A549 (cell line): ENCODE measurements at regions not wholly inside any gene's neighbourhood (a gene's known extent, or its start where the extent isn't known, plus 50 kb on each side); places are given as distances from the start of the nearest gene placed in this dataset.

Experiments
- ATAC-seq, 2 experiments: fragments of 200-7000 bp in 1 of 2; fragments of >200 bp in 1 of 2; cut with Nextera tagmentation in 1 of 2; cut with Tn5 transposase in 1 of 2; 3 replicates each; pipeline versions ENCODE4 v1.8.0 to v1.9.1; 2018 to 2020; ENCODE audit warnings: mild to moderate bottlenecking in 1 of 2, moderate library complexity in 1 of 2
- CTCF ChIA-PET: fragments of 300-600 bp; sonication (Branson Sonifier 250); formaldehyde crosslinking; extraction: SDS; loops from one replicate; lab custom pipeline; 2021; ENCODE audit warnings: antibody characterized with exemption, inconsistent platforms; lab: Yijun Ruan, JAX
- POLR2A ChIA-PET: fragments of 350-600 bp; formaldehyde crosslinking; extraction: SDS; loops from one replicate; lab custom pipeline; 2021; ENCODE audit warnings: antibody characterized with exemption, inconsistent platforms; lab: Yijun Ruan, JAX
- DNase-seq, 2 experiments: peaks; one replicate each; pipeline versions ENCODE4 v3.0.0 to v3.0.0-alpha.2; 2011 to 2016; ENCODE audit warnings: low read depth in 1 of 2, low spot score in 1 of 2
- FAIRE-seq: peaks from 2 replicates; lab custom pipeline; 2011; peaks lifted over from hg19 to GRCh38; lab: Jason Lieb, UNC
- H3K27ac ChIP-seq, 2 experiments: fragments of >200 bp; sonication (Bioruptor Twin); formaldehyde crosslinking; 3 replicates each; pipeline ENCODE4 v1.5.1; 2016 to 2017
- H3K4me1 ChIP-seq: fragments of >200 bp; sonication (Bioruptor Twin); formaldehyde crosslinking; 3 replicates; pipeline ENCODE4 v1.6.1; 2016
- H3K4me2 ChIP-seq: fragments of >200 bp; sonication (Bioruptor Twin); formaldehyde crosslinking; 3 replicates; pipeline ENCODE4 v1.6.1; 2016
- H3K4me3 ChIP-seq: fragments of >200 bp; sonication (Bioruptor Twin); formaldehyde crosslinking; 3 replicates; pipeline ENCODE4 v1.5.1; 2016
- H3K9me3 ChIP-seq: fragments of >200 bp; sonication (Bioruptor Twin); formaldehyde crosslinking; 3 replicates; pipeline ENCODE4 v1.6.1; 2016
- ATOH8 ChIP-seq: fragments of 250-450 bp; sonication (Bioruptor Pico); IDR thresholded peaks from 2 replicates; pipeline ENCODE4 v1.5.0; 2020; ENCODE audit warnings: low read depth, mild to moderate bottlenecking, moderate library complexity
- BCL3 ChIP-seq: fragments of >200 bp; sonication (Bioruptor Twin); formaldehyde crosslinking; IDR thresholded peaks from 3 replicates; pipeline ENCODE4 v1.6.1; 2016
- BHLHE40 ChIP-seq: IDR thresholded peaks from 2 replicates; pipeline ENCODE4 v1.6.1; 2012; ENCODE audit warnings: low read depth, low read length, inconsistent platforms
- CBX8 ChIP-seq: fragments of 200-600 bp; sonication (generic); IDR thresholded peaks from 2 replicates; pipeline ENCODE4 v1.6.1; 2016
- CHD4 ChIP-seq: fragments of 200-600 bp; sonication (generic); IDR thresholded peaks from 2 replicates; pipeline ENCODE4 v1.6.1; 2016; ENCODE audit warnings: antibody characterized with exemption, mild to moderate bottlenecking, borderline replicate concordance
- CTCF ChIP-seq: fragments of >200 bp; sonication (Bioruptor Twin); formaldehyde crosslinking; IDR thresholded peaks from 3 replicates; pipeline ENCODE4 v1.5.1; 2016
- ELK1 ChIP-seq: fragments of 150-350 bp; IDR thresholded peaks from 2 replicates; pipeline ENCODE4 v1.6.1; 2014; ENCODE audit warnings: low read depth, mild to moderate bottlenecking, low read length
- HES2 ChIP-seq: fragments of >200 bp; sonication (Bioruptor Twin); formaldehyde crosslinking; IDR thresholded peaks from 2 replicates; pipeline ENCODE4 v1.6.1; 2016
- HOXA7 ChIP-seq: fragments of 250-450 bp; sonication (Bioruptor Pico); IDR thresholded peaks from 2 replicates; pipeline ENCODE4 v1.5.0; 2020; ENCODE audit warnings: mild to moderate bottlenecking, moderate library complexity
- HOXB13 ChIP-seq: fragments of 250-450 bp; sonication (Bioruptor Pico); IDR thresholded peaks from 2 replicates; pipeline ENCODE4 v1.5.0; 2020; ENCODE audit warnings: low read depth, mild to moderate bottlenecking, moderate library complexity
- MAX ChIP-seq: IDR thresholded peaks from 2 replicates; pipeline ENCODE4 v1.6.1; 2012
- MYC ChIP-seq: IDR thresholded peaks from 2 replicates; pipeline ENCODE4 v1.6.1; 2012; ENCODE audit warnings: mild to moderate bottlenecking, inconsistent platforms, low read length, improper control_type of control experiment, borderline replicate concordance
- NFE2L2 ChIP-seq: fragments of 150-350 bp; conservative IDR thresholded peaks from 2 replicates; pipeline ENCODE4 v1.6.1; 2014; ENCODE audit warnings: low read length
- NPAS2 ChIP-seq: fragments of 250-450 bp; sonication (Bioruptor Pico); IDR thresholded peaks from 2 replicates; pipeline ENCODE4 v1.8.0; 2022; ENCODE audit warnings: mild to moderate bottlenecking, moderate library complexity, borderline replicate concordance
- POLR2AphosphoS2 ChIP-seq: conservative IDR thresholded peaks from 2 replicates; pipeline ENCODE4 v1.6.1; 2012; ENCODE audit warnings: low read length, improper control_type of control experiment, inconsistent platforms
- REST ChIP-seq: fragments of 200-600 bp; sonication (generic); IDR thresholded peaks from 2 replicates; pipeline ENCODE4 v1.6.1; 2016; ENCODE audit warnings: antibody characterized with exemption, mild to moderate bottlenecking, moderate library complexity
- RFX5 ChIP-seq: fragments of 450-650 bp; IDR thresholded peaks from 2 replicates; pipeline ENCODE4 v1.7.1; 2014; ENCODE audit warnings: antibody characterized with exemption, mild to moderate bottlenecking, moderate library complexity
- RNF2 ChIP-seq: fragments of 200-600 bp; sonication (generic); IDR thresholded peaks from 2 replicates; pipeline ENCODE4 v1.6.1; 2016; ENCODE audit warnings: low read depth, mild to moderate bottlenecking, antibody characterized with exemption, moderate library complexity, borderline replicate concordance
- WGBS: methylation state at CpG from one replicate; pipeline ENCODE4 v1.1.6; 2017; ENCODE audit errors: missing lambda C conversion rate; 5-methylcytosine and 5-hydroxymethylcytosine counted together

- Histone ChIP-seq H3K4me3 (no peak overlapping the region), H3K27ac (no peak overlapping the region), H3K9me3 (no peaks in the 10 kb centered on the region), H3K4me1 (no peaks in the 10 kb centered on the region)
- DNase-seq: no peak
- 78% methylated on average over 2 of the region's 2 CpGs for WGBS
- TF ChIP-seq CHD4 (no peak), BCL3 (no peak), HOXA7 (CRISPR knock-in tag) (no peak), REST (no peak), MAX (no peak), RFX5 (no peak), MYC (no peak), RNF2 (no peak), BHLHE40 (no peak), ELK1 (no peak), HES2 (no peak), HOXB13 (CRISPR knock-in tag) (no peak), NFE2L2 (no peak)
- TF ChIP-seq, all 56 proteins: peak for 0
- no peak for FAIRE-seq
- no peak overlapping the region for H3K4me2 ChIP-seq
- no peak for ATAC-seq
- CTCF ChIA-PET: no interaction called here
- POLR2A ChIA-PET: no interaction called here
Observed at GRCh38 chr21:16028941-16029464, 299.2 kb downstream of the USP25 start.

GRCh38 chr21:16033193-16033592 is 303.4 kb downstream of the USP25 start:
- no peak for TF ChIP-seq CBX8
- no peak for TF ChIP-seq BHLHE40
- no peak for TF ChIP-seq CTCF
- no peak for TF ChIP-seq NPAS2 (CRISPR knock-in tag)
- no peak for TF ChIP-seq POLR2AphosphoS2
- TF ChIP-seq ATOH8 (CRISPR knock-in tag): no peak
- TF ChIP-seq, all 56 proteins: peak for 0
- 71% methylated on average over 4 of the region's 4 CpGs for WGBS
- ATAC-seq: no peak
- no peak overlapping the region for H3K4me2 ChIP-seq
- no peaks in the 10 kb centered on the region for H3K9me3 ChIP-seq
- ChIA-PET POLR2A (no interaction called here), CTCF (no interaction called here)
- FAIRE-seq: no peak
- H3K4me3 ChIP-seq: no peak overlapping the region
- no peak for DNase-seq
- no peak overlapping the region for H3K27ac ChIP-seq
- no peaks in the 10 kb centered on the region for H3K4me1 ChIP-seq
